Urinary bladder (tissue), 3 donors: ENCODE measurements at regions not wholly inside any gene's neighbourhood (a gene's known extent, or its start where the extent isn't known, plus 50 kb on each side); places are given as distances from the start of the nearest gene placed in this dataset.

Experiments used
- DNase-seq: peaks from one replicate; pipeline ENCODE4 v3.0.0-alpha.2; 2015; ENCODE audit errors: extremely low spot score
- H3K27ac ChIP-seq: one replicate; pipeline ENCODE4 v1.5.1; 2013; ENCODE audit warnings: low read depth, mild to moderate bottlenecking, moderate library complexity
- H3K36me3 ChIP-seq: one replicate; pipeline ENCODE4 v1.6.1; 2013; ENCODE audit warnings: mild to moderate bottlenecking, moderate library complexity; ENCODE audit not compliant: insufficient read depth
- H3K4me1 ChIP-seq: one replicate; pipeline ENCODE4 v1.6.1; 2013; ENCODE audit warnings: mild to moderate bottlenecking, moderate library complexity; ENCODE audit not compliant: insufficient read depth
- H3K4me3 ChIP-seq: one replicate; pipeline ENCODE4 v1.5.1; 2013; ENCODE audit warnings: low read depth, low read length
- WGBS: extraction: QIAGEN DNeasy Blood & Tissue Kit; methylation state at CpG from one replicate; pipeline ENCODE4 v1.1.7; 2013; 5-methylcytosine and 5-hydroxymethylcytosine counted together
- donor health status: healthy with polysubstance abuse.
- donor health status: healthy.

- WGBS = 79% methylated on average over 2 of the region's 2 CpGs
- no peaks in the 10 kb centered on the region for H3K36me3 ChIP-seq
- no peak for DNase-seq
- no peaks in the 10 kb centered on the region for H3K4me1 ChIP-seq
- no peak overlapping the region for H3K27ac ChIP-seq
- H3K4me3 ChIP-seq = no peak overlapping the region
Measured at GRCh38 chr3:117200962-117201361, 491.4 kb downstream of the TUSC7 start.

GRCh38 chr3:117201901-117202774 lies 492.6 kb downstream of the TUSC7 start:
- no peak for DNase-seq
- Histone ChIP-seq H3K4me3 (no peak overlapping the region), H3K36me3 (no peaks in the 10 kb centered on the region), H3K27ac (no peak overlapping the region), H3K4me1 (no peaks in the 10 kb centered on the region)
- WGBS = 58% methylated on average over 5 of the region's 5 CpGs

DNA sequence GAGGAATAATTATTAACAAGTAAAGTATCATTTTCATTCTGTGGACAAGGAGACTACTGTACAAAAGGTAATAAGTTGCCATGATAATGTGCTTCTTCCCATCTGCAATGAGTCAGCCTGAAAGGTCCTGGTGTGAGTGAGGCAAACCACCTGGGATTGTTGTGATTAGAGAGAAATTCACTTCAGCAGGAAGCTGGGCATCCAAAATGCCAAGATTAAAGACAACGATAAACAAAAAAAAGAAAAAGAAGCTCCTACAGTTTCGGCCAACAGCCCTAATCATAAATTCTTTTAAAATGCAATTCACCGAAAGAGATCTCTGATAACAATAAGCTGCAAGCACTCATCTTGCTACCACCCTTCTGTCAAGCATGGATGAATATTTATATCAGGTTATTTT lies 507.8 kb downstream of the TUSC7 start:
- Histone ChIP-seq H3K4me3 (no peak overlapping the region), H3K4me1 (no peaks in the 10 kb centered on the region), H3K36me3 (no peaks in the 10 kb centered on the region), H3K27ac (no peak overlapping the region)
- no peak for DNase-seq
- 34% methylated on average over 3 of the region's 3 CpGs for WGBS

GRCh38 chr3:117217760-117218316 lies 508.3 kb downstream of the TUSC7 start:
- Histone ChIP-seq H3K4me3 (no peak overlapping the region), H3K27ac (no peak overlapping the region), H3K36me3 (no peaks in the 10 kb centered on the region), H3K4me1 (no peaks in the 10 kb centered on the region)
- WGBS = 71% methylated on average over 5 of the region's 5 CpGs
- no peak for DNase-seq

- no peaks in the 10 kb centered on the region for H3K4me1 ChIP-seq
- H3K27ac ChIP-seq = no peak overlapping the region
- H3K4me3 ChIP-seq = no peak overlapping the region
- no peaks in the 10 kb centered on the region for H3K36me3 ChIP-seq
- WGBS = 34% methylated on average over 3 of the region's 3 CpGs
- DNase-seq = no peak
Measured at GRCh38 chr3:117218641-117219048, 509.1 kb downstream of the TUSC7 start.

DNA sequence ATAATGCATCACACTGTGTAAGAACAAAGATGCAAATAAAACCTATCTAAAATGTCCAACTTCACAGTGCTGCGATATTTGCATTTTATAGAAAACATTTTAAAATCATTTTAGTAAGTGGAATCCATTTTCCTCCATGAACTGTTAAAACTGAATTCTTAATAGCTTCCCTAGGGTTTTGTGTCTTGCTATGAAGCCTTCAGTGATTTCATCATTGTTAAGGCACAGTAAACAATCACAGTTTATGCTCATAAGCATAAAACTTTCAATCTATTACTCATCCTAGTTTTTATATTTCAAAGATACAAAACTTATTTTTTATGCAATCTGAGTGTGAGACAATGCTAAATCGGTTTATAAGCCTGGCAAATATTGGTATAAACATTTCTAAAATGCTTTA lies 509.7 kb downstream of the TUSC7 start:
- H3K4me3 ChIP-seq = no peak overlapping the region
- no peaks in the 10 kb centered on the region for H3K36me3 ChIP-seq
- no peak overlapping the region for H3K27ac ChIP-seq
- 73% methylated on average over 2 of the region's 2 CpGs for WGBS
- no peaks in the 10 kb centered on the region for H3K4me1 ChIP-seq
- DNase-seq = no peak

GRCh38 chr3:117226932-117227331 lies 517.4 kb downstream of the TUSC7 start:
- no peaks in the 10 kb centered on the region for H3K36me3 ChIP-seq
- DNase-seq = no peak
- WGBS = 66% methylated on average over 2 of the region's 2 CpGs
- H3K4me3 ChIP-seq = no peak overlapping the region
- H3K27ac ChIP-seq = no peak overlapping the region
- no peaks in the 10 kb centered on the region for H3K4me1 ChIP-seq

GRCh38 chr3:117228466-117228865 lies 518.9 kb downstream of the TUSC7 start:
- no peaks in the 10 kb centered on the region for H3K4me1 ChIP-seq
- no peak for DNase-seq
- no peak overlapping the region for H3K4me3 ChIP-seq
- WGBS = 88% methylated on average over 1 of the region's 1 CpG
- no peaks in the 10 kb centered on the region for H3K36me3 ChIP-seq
- H3K27ac ChIP-seq = no peak overlapping the region

- H3K36me3 ChIP-seq = no peaks in the 10 kb centered on the region
- H3K4me3 ChIP-seq = no peak overlapping the region
- WGBS = 95% methylated on average over 2 of the region's 2 CpGs
- no peak for DNase-seq
- no peak overlapping the region for H3K27ac ChIP-seq
- H3K4me1 ChIP-seq = no peaks in the 10 kb centered on the region
Measured at GRCh38 chr3:117230924-117231323, 521.3 kb downstream of the TUSC7 start.

DNA sequence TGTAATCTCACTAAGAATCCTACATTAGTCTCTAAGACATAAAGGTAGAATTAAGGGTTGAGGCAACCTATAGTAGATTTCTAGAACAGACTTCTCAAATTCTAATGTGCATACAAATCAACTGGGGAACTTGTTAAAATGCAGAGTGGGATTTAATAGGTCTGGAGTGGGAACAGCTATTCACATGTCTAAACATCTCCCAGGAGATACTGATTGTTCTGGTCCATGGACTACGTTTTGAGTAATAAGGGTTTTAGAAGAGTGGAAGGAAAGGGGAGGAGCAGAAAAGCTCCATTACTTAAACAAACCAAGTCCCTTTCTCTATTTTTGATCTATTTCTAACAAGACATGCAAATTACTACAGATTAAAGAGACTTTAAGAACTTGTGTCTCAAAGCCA lies 524.8 kb downstream of the TUSC7 start:
- Histone ChIP-seq H3K36me3 (no peaks in the 10 kb centered on the region), H3K4me3 (no peak overlapping the region), H3K27ac (no peak overlapping the region), H3K4me1 (no peaks in the 10 kb centered on the region)
- no peak for DNase-seq
- WGBS = 17% methylated on average over 1 of the region's 1 CpG

DNA sequence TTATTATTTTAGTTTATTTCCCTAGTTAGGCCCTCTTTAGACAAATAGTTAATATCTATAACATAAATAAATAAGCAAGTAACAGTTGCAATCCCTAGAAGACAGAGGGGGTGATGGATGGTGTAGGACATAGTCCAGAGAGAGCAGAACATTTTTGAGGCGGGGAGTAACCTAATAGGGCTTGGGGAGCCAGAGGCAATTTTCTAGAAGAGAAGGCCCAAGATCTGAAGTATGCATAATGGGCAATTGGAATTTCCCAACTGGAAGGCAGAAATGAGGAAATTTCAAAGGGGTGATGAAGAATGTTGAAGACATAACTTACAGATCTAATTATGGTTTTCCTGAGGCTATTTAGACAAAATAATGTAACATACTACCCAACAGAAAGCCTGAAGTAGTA lies 525.7 kb downstream of the TUSC7 start:
- 88% methylated on average over 1 of the region's 1 CpG for WGBS
- H3K4me1 ChIP-seq = no peaks in the 10 kb centered on the region
- no peak overlapping the region for H3K4me3 ChIP-seq
- no peaks in the 10 kb centered on the region for H3K36me3 ChIP-seq
- DNase-seq = no peak
- no peak overlapping the region for H3K27ac ChIP-seq

- H3K4me3 ChIP-seq = no peak overlapping the region
- DNase-seq = no peak
- no peaks in the 10 kb centered on the region for H3K4me1 ChIP-seq
- WGBS = 91% methylated on average over 3 of the region's 3 CpGs
- no peak overlapping the region for H3K27ac ChIP-seq
- H3K36me3 ChIP-seq = no peaks in the 10 kb centered on the region
Measured at GRCh38 chr3:117238806-117239205, 529.2 kb downstream of the TUSC7 start.

GRCh38 chr3:117243657-117244056 lies 534.1 kb downstream of the TUSC7 start:
- no peak overlapping the region for H3K27ac ChIP-seq
- DNase-seq = no peak
- no peaks in the 10 kb centered on the region for H3K4me1 ChIP-seq
- 74% methylated on average over 2 of the region's 2 CpGs for WGBS
- no peak overlapping the region for H3K4me3 ChIP-seq
- no peaks in the 10 kb centered on the region for H3K36me3 ChIP-seq

DNA sequence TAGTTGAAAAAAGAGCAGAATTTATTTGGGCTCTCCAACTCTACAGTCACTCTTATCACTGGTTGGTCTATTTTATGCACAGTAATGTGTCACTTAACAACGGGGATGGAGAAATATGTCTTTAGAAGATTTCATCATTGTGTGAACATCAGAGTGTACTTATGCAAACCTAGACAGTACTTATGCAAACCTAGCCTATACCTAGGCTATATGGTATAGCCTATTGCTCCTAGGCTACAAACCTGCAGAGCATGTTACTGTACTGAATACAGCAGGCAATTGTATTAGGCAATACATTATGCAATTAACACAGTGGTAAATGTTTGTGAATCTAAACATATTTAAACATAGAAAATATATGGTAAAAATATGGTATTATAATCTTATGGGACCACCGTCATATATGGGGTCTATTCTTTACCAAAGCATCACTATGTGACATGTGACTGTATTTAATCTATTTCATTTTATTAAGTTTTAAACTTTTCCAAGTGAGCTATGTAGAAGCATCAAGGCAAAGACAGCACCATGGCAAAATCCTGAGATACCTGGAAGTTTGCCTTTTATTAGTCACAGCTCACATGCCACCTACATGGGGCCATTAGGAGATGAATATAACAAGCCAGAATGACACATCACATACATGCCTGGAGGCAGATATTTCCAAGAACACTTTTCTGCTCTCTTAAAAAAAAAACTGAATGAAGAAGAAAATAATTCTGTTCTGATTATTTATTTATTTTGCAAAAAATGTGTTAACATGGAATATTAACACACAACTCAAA lies 537.4 kb downstream of the TUSC7 start:
- no peak for DNase-seq
- Histone ChIP-seq H3K27ac (no peak overlapping the region), H3K4me1 (no peaks in the 10 kb centered on the region), H3K4me3 (no peak overlapping the region), H3K36me3 (no peaks in the 10 kb centered on the region)
- WGBS = 89% methylated on average over 2 of the region's 2 CpGs
